ENCODE measurements at regions not wholly inside any gene's neighbourhood (a gene's known extent, or its start where the extent isn't known, plus 50 kb on each side); places are given as distances from the start of the nearest gene placed in this dataset.

DNA sequence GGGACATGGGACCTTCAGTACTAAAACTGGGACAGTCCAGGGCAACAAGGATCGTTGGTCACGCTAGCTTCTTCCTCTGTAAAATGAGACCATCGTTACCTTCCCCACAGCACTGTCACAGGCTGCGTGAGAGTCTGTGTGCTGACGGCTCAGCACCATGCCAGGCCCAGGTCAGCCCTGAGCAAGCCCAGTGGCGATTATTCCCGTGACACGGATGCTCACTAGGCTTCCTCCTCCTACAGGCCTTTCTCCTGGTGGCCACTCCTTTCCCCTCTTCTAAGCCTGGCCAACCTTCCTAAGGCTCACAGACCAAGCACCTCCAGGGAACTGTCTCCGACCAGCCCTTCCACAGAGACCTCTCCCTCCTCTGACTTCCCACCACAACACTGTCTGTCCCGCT is 69.3 kb upstream of the RUNX3 start:
- DNase-seq, result no peak

DNA sequence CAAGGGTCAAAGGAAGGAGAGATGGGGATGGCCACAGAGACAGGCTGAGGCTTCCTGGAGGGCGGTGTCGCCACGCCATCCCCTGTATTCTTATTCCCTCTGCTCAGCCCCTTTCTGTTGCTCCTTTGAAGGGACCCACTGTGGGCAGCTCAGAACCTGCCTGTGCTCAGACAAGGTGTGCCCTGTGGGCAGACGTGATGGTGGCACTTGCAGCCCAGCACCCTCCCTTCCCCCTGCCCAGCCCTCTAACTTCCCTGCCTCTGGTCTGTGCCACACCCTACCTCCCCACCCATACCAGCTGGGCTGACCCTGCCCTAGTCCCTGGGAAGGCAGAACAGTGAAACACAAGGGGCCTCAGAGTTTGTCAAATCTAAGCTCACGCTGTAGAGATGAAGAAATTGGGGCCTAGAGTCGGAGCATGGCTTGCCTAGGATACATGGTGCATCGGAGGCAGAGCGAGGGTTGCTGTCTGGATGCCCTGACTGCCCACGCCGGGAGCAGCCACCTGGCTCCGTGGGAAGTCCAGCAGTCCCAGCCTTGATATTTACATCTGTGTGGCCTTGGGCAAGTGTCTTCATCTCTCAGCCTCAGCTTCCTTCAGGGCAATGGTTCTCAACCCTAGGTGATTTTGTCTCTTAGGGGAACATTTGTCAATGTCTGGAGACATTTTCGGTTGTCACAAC is 68.6 kb upstream of the RUNX3 start:
- DNase-seq, result no peak

DNA sequence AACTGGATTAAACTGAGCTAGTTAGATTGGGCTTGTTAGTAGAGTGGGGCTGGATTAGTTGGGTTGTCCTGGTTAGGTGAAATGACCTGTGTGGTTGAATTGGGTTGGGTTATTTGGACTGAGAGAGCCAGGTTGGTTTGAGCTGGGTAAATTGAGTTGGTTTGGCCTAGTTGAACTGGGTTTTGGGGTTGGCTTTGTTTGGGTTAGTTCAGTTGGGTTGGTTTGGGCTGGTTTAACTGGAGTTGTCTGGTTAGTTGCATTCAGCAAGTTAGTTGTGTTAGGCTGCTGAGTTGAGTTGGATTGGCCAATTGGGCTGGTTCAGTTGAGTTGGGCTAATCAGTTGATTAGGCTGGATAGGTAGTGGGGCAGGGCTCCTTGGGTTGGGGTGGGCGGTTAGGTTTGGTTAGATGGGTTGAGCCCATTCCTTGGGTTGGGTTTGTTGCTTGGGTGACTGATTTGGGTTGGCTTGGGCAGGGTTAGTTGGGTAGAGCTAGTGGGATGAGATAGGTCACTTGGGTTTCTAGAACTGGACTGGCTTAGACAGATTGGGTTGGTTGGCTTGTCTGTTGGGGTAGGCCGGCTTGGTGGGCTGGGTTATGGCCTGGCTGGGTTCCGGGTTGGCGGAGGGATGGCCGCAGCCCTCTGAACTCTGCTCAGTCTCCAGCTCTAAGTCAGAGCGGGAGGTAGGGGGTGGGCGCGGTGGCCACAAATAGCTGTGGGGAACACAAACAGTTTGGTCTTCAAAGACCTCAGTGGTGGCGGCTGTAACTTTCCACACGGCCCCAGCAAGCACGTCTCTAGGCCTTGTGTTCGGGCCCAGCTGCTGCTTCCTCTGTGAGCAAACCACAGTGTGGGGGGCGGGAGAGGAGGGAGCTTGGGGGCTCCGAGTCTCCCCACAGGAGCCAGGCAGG is 67.2 kb upstream of the RUNX3 start:
- DNase-seq, result no peak

DNA sequence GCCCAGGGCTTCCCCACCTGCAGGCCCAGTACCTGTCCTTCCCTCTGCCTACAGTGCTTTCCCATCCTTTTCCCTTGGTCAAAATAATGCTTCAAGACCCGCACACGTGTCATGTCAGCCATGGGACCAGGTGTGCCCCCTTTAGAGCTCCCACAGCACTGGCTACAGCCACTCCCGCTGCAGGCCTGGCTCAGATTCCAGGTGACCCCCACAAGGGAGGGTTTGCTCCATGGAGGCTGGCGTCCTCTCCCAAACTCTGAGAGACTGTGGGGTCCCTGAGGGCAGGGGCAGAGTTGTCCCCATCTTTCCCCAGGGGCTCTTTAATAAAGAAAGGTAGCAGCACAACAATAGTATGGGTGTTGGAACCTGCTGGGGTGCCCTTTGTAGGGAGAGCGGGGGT is 66.4 kb upstream of the RUNX3 start:
- DNase-seq, result no peak

DNA sequence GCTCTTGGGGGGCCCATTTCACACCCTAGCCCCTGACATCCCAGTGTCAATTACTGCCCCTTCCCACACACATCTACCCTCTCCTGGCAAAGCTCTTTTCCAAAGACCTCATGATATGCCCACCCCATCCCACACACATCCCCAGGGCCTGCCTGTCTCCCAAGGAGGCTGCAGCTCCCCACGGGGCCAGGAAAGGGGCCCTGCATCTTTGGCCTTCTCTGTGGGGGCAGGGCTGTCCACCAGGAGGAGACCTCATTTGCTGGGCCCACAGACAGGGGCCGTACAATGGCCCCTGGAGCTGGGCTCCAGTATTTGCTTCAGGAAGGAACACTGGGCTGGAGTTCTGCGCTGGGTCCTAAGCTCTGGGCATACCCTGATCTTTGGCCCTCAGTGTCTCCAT is 65.6 kb upstream of the RUNX3 start:
- no peak for DNase-seq

DNA sequence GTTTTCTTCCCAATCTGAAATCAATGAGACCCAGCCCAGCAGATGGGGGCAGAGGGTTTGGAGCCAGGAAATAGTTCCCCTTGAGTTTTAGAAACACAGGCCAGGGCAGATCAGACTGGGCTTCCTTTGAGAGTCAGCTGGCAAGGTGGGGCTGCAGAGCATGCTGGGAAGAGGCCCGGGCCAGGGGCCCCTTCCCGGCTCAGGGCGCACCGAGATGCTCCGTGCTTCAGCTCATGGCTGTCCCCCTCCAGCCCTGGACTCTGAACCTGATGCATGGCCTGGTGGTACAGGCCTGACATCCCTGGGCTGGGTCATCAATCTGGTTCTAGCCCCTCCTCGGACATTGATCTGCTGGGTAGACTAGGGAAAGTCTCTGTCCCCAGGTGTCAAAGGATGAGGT is 65.1 kb upstream of the RUNX3 start:
- no peak for DNase-seq

DNA sequence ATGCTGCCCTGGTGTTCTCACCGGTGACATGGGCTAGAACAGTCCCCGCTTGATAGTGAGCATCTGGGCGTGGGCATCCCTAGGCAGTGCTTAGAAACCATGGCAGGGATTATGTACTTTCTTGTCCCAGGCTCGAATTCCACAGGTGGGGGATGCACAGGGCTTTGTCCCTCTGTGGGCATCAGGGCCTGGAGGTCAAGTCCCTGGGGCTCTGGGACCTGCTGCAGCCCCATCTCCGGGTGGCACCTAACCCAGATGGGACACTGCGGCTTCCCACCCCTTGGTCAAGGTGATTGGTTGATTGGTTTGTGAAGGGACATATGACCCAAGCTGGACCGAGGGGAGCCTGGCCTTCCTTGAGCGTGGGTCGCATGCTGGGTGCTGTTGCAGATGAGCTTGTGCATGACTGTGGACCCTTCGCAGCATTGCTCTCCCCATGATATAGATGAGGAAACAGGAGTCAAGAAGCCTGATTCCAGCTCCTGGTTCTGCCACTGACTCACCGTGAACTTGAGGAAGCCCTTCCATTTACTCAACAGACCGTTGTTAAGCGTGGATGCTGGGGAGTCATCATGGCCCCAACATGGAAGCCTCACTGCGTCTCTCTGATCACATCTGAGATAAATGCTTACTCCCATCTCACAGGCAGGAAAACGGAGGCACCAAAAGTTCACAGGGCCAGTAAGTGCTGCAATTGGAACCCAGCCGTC is 64.0 kb upstream of the RUNX3 start:
- DNase-seq, result no peak

DNA sequence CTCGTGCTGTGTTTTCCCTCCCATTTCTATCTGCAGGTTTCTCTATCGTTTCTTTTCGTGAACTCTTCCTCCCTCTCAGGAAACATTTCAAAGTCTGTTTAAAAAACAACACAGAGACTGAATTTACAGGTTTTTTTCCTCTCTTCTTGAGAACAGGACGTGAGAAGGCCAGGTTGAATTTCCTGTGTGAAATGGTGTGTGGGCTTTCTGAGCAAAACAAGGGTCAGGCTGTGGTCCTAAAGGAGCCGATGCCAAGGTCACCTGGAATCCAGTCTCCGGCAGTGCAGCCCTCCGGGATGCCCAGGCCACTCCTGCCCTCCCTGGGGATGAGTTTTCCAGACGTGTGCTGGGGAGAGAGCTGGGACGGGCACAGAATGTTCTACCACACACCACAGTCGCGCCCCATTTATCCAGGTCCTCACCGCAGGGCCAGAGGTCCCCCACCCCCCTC is 62.7 kb upstream of the RUNX3 start:
- DNase-seq, result no peak

DNA sequence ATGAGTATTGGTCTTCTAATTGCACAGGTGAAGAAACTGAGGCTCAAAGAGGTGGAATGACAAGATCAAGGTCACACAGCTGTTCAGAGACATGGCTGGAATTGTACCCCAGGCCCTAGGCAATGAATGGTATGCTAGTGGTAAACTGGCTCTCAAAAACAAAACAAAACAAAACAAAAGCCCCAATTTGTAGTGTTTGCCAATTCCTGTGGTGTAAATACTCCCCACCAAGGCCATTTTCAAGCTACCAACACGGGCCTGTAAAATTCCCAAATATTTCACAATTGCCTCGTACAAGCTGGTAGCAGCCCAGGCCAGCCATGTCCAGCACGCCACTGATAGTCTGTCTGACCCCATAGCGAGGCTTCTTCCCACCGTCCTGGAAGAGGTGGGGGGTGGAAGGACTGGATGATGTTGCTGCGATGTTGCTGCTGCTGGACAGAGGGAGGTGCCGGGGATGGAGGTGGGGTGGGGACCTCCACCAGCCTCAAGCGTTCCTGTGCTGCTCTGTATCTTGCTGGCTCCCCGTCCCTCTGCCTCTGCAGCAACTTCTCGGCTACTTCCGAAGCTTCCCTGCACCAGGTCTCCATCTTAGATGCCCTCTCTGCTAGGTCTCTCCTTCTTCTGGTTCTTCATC is 62.2 kb upstream of the RUNX3 start:
- no peak for DNase-seq

DNA sequence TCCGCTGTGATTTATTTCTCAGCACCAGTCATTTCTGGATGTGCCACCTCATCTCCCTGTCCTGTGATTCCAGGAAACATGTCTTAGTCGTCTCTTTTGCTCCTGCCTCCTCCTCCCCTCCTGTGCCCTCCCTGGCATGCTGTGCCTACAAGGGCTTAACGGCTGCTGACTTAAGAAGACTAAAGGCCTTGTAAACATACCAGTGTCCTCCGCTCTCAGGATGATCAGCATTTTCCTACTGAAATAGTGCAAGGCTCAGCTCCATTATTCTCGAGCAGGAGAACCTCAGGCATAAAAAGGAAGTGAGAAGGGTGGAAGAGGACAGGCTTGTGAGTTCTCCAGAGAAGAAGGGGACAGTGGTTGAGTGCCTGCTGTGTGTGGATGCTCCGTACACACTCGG is 61.6 kb upstream of the RUNX3 start:
- DNase-seq, result no peak

DNA sequence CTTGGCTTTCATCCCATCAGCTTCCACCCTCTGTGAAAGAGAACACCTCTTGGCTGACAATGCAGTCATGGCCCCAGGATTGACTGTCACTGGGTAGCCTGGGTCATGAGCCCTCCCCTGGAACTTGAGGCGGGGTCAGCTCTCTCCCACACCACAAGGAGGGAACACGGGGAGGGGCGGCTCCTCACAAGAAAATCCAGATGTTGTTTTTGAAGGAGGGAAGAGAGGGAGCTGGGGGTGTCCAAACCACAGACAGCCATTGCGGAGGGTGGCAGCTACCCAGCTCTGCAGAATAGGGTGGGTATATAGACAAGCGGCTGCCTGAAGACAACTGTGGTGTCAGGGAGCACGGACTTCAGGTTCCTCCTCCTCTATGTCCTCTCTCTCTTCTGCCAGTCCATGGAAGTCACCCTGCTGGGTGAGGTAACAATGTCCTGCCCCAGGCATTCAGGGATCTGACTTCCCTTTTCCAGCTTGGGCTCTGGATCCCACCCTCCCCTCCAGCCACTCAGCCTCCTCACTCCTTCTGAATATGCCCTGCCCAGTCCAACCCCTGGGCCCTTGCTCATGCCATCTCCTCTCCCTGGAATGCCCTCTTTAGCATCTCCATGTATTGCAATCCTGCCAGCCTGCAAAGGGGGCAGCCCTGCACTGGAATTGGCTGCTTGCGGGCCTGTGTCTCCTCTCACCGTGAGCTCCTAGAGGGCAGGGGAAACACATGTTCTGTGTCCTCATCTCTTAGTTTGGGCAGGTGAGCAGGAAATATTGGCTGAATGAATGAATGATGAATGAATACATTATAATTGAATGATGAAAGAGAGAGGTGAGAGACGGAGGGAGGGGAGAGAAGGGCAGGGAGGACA is 60.9 kb upstream of the RUNX3 start:
- DNase-seq, result no peak

DNA sequence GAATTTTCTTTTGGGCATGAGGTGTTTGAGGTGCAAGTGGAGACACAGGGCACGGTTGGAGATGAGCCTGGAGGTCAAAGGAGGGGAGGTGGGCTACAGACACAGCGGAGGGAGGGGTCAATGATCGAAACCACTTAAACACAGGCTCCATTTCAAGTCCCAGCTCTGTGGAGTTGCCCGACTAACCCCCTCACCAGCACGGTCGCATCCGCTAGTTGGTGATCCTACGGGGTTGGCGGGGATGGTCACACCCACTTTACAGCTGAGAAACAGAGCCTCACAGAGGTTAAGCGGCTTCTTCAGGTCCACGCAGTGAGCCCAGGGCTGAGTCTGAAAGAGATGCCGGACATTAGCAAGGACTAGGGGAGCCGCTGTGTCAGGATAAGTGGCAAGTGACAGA is 60.1 kb upstream of the RUNX3 start:
- no peak for DNase-seq

DNA sequence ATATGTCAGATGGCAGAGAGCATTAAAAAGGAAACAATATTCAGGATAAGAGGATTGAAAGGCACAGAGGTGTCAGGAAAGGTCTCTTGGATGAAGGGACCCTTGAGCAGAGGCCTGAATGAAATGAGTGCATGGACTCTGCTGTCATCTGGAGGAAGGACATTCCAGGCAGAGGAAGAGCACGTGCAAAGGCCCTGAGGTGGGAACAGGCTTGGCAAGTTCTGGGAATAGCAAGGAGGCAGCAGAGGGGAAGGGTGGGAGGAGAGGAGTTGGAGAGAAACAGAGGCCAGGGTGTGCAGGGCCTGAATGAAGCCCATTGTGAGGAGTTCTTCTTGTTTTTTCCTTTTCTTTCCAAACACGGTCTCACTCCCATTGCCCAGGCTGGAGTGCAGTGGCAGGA is 59.0 kb upstream of the RUNX3 start:
- DNase-seq, result no peak

DNA sequence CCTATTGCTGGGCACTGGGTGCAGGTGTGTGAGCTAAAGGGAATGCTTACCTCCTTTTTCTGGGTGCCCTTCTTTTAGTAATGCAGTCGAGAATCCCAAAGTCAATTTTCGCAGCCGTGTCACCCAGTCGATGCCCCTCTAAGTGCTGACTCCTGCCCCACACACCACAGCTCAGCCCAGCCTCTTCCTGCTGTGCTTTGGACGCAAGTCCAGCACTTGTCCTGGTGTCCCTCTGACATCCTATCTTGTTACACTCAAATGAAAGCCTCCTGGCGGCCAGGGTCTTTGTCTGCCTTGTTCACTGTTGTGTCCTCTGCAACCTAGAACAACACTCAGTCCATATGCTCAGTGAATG is 58.5 kb upstream of the RUNX3 start:
- DNase-seq, result no peak

DNA sequence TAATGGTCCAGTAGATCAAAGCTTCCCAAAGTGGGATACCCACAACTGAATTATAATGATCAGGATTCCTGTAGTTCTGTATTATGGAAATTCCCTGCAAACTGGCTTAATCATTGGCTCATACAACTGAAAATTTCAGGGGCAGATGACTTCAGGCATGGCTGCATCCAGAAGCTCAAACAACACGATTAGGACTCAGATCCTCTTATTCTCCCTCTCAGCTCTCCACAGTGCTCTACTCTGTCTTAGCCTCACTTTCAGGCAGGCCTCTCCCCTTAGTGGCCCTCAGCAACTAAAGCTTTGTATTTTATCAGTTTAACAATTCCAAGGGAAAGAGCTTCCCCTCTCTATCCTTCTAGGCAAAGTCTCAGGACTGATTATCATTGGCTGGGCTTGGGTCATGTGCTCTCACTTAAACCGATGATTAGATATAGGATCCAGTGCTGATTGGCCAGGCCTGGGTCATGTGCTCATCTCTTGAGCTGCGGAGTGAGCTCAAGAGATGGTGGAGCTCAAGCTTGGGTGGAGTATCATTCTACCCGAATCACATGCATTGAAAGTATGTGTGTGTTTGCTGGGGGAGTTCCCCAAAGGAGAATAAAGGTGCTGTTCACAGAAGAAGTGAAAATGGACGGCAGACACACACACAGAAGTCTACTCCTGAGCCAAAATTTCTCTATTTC is 57.9 kb upstream of the RUNX3 start:
- no peak for DNase-seq

DNA sequence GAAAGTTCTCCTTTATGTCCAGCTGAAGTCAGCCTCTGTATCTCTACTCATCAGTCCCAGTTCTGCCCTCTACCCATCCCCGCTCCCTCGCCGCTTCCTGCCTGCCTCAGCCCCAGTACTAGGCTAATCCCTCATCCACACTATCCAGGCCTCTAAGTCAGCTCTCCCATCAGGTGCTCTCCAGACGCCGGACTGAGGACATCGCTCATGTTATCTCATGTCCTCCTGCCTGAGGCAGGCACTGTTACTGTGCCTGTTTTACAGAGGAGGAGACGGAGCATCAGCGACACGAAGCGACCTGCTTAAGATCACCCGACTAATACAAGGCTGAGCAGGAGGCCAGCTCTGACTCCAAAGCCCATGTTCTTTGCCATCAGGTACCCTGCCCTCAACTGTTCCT is 57.3 kb upstream of the RUNX3 start:
- DNase-seq, result no peak

DNA sequence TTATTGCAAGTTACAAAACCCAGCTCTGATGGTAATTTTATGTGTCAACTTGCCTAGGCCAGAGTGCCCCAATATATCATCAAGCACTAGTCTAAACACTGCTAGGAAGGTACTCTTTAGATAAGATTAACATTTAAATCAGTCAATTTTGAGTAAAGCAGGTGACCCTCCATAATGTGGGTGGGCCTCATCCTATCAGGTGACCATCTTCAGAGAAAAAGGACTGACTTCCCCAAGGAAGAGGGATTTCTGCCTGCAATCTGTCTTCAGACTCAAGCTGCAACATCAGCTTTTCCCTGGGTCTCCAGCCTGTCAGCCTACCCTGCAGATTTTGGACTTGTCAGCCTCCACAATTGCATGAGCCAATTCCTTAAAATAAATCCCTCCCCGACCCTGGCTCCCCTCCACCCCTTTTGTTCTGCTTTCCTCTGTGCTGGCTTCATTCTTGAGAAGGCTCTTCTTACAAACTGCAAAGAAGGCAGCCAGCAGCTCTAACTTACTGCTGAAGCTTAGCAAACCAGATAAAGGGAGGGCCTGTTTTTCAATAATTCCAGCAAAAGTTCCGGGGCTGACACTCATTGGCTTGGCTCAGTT is 56.4 kb upstream of the RUNX3 start:
- DNase-seq, result no peak

DNA sequence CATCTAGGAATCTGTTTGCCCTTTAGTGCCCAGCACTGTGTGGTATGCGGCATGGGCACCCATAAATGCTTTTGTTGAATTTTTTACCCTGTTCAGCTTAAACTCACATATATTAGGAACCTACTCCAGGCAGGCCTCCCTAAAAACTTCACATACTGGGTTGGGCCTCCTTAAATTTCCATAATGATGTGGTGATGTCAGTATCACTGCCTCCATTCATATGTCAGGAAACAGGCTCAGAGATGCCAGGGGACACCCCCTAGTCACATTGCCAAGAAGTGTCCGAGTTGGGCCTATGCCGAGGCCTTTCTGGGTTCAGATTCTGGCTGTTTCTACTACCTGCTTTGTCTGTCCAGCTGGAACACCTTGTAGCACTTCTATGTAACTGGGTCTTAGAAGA is 55.7 kb upstream of the RUNX3 start:
- DNase-seq, result no peak

DNA sequence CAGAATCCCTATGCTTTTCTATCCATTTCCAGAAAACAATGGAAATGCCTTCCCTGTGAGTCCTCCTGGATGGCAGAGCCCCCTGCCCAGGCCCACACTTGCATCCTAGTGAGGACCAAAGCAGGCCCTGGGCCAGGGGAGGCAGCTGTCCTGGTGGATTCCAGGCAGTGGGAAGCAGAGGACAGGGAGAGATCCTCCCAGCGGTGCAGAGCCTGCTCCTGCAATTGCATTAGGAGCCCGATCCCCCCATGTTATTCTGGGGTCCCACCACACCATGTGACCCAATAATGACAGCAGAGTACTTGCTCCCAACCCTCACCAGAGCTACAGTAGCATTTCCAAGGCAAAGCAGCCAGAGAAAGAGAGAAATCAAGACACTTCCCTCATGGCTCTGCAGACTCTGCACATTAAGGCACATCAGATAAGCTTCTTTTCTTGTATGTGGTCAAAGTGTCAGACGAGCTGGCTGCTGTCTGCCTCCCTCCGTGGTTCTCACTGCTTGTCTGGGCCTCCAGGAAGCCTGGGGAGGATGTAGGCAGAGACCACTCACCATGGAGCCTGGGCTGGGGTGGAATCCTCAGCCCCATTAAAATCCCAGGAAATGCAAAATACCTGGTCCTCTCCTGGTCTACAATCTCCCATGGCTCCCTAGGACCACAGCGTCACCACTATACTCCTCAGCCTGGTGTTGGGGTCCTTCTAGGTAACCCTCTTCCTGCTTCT is 54.9 kb upstream of the RUNX3 start:
- DNase-seq, result no peak

DNA sequence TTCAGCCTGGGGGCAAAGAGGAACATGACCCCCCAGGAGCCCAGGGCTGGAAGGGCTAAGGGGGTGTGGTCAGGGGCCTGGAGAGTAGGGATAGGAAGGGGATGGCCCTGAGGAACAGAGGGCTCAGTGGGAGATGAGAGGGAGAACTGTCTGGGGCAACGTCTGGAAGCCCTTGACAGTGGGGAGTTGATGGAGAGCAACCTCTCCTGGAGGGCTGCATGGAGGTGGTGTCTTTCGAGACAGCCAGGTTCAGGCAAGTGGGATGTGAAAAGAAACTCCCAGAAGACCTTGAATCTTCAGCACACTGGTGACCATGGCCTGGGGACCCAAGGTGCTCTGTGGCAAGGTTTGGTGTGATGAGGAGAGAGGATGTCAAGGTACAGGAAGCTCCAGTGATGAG is 54.2 kb upstream of the RUNX3 start:
- no peak for DNase-seq
